ENCODE measurements at regions not wholly inside any gene's neighbourhood (a gene's known extent, or its start where the extent isn't known, plus 50 kb on each side); places are given as distances from the start of the nearest gene placed in this dataset.

DNA sequence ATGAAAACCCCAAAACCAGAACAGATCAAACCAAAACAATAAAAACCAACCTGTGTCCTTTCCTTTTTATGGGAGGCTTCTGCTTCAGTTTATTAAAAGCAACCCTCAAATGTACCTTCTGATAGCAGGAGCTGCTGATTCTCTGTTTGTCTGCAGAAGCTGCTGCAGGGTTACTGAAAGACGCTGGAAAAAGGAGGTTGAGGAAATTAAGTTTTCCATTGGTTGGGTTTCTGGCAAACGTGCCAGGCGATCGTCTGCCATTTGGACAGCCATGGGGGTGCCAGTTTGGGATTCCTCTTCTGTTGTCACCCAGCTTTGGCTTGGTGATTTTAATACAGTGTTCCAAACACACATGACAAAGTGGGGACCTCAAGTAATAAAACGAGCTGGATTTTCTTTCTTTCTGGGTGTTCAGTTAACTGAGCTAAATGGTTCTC, 185.4 kb upstream of the ZFHX3 start:
- DNase-seq = no peak

DNA sequence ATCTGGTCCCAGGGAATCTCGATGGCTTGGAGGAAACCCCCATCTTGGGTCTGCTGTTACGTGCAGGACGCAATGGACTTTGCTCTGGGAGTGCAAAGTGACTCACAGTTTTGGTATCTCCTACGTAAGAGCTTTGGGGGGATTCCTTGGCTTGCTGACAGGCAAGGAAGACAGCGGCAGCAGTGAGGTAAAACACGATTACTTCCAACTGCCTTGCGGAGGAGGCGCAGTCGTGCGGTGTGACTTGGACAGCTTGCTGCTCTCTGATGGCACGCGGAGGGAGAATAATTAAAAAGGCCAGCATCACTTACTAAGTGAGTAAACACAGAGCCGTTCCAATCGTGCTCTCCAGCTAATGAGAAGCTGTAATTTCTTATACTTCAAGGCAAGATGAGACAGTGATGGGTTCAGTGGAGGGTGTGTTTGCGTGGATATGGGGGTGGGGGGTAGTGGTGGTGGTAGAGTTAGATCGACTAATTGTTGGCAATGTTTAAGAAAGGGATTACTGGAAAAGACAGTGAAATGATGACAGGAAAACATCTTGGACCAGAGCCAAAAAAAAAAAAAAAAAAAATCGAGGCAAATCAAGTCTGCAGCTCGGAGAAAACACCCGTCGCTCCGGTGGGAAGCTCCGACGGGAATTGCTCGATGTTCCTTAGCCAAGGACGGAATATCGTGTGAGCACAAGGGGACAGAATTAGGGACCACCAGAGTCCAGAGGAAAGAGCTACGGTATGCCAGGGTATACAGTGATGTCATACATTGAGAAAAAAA, 184.8 kb upstream of the ZFHX3 start:
- no peak for DNase-seq

DNA sequence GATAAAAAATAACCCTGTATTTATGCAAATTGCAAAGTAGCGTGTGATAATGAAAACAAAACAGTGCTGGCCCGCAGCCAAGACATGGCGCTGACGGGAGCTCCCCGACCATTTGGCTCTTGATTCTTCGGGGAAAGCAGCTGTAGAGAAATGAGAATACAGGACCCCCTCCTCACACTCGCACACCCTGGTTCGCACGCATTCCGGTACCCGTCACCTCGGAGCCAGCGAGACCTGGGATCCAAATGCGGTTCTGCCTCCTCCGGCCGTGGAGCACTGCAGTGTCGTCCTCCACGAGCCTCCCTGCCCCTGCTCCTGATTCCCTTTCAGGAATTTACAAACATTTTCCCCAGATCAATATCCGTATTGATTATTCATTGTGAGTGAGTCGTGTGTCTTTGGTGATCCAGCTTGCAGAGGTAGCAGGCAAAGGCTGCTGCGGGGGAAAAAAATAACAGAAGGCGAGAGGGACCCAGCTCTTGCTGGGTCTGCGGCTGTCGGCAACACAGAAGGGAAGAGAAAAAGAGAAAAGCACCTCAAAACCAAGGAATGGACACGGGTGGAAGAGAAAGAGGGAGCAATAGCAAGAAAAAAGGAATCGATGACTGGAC, 184.1 kb upstream of the ZFHX3 start:
- DNase-seq = no peak

DNA sequence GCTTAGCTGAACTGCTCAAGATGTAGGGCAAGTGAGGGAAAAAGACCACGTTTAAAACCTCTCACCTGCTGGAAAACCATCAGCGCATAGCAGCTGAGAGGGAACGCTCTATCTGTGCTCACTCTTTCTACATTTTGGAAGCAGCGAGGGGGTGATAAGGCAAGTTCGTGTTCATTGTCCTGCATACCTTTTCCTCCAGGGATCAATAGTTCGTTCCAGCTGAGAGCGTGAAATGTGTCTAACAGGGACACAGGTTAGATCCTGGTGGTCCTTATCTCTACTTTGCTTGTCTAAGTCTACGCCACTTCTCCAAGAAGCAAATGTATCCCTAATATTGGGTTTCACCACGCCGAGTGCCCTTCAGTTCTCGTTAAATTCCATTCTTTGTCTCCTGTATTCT, 183.5 kb upstream of the ZFHX3 start:
- DNase-seq = no peak

DNA sequence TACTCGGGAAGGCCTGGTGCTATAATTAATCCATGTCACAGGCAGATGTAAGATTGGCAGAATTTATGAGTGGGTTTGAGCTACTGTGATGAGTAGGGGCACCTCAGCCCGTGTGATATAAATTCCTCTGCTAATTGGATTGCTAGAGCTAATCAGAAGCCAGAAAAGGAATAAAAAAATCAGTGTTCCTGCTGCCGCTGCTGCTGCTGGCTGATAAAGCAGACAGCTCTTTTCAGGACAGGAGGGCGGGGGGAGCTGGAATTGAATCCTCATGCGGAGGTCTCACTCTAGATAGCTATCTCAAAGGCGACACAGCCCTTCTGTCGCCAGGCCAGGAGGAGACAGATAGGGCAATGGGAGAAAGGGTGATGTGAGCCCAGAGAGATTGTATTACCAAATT, 182.7 kb upstream of the ZFHX3 start:
- no peak for DNase-seq

DNA sequence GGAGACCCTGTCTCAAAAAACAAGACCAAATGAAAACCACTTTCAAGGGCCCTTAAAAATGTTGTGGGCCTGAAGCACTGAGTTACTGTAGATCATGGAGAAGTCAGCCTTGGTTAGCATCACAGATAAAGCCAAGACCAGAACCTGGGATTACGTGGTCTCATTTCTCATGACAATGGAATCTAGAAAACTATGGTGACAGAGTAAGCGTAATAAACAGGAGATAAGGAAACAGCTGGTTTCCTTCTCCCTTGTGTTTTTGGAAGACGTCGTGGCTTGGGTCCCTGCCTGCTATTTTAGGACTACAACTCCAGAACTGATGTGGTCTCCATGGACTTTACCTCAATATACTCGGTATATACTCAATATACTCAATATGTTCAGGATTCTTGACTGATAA, 180.7 kb upstream of the ZFHX3 start:
- DNase-seq = no peak

DNA sequence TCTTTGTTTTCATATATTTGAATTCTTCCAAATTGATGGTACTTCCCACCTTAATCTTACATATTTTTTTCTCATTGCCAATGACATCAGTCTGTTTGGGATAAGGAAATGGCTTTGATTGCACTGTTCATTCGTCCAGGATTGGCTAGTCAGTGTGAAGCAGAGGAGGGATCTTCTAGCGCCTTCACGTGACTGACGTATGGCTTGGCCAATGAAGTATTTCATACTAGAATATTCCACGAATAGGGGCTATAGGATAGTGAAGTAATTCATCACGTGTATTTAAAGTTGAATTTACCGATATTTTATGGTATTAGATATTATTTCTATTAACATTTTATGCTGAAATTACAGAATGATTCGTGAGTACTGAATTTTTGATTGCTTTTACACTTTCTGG, 178.7 kb upstream of the ZFHX3 start:
- no peak for DNase-seq

DNA sequence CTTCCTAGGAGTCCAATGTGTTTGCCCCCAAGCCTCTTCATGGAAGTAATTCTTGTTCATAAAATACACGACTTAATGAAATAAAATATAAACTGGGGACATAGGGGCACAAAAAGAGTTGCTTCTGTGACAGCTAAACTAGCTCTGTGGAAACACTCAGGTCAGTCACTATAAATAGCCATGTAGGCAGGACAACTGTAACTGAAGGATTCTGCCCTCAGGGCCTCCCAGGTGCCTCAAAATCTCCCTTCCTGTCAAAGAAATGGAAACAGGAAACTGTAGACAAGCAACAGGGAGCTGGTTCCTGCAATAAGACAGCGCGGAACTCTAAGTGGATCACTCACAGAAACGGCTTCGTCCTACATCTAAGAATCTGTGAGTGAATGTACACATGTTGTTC, 178.1 kb upstream of the ZFHX3 start:
- DNase-seq = no peak

DNA sequence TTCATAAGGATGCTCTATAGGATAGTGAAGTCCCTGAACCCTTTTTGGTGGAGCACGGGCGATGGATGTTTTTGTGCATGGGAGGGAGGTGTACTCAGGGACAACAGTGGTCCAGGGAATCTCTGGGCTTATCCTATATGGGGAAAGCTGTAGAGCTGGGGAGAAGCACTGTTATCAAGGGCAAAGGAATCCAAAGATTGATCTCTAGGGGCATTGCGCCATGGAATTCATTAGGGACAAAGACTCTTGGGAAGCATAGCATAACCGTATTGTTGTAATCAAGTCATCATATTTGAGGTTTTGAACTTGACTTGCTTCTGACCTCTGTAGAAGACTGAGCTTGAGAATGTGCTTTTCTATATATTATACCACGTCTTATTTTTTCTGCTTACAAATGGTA, 172.9 kb upstream of the ZFHX3 start:
- no peak for DNase-seq

DNA sequence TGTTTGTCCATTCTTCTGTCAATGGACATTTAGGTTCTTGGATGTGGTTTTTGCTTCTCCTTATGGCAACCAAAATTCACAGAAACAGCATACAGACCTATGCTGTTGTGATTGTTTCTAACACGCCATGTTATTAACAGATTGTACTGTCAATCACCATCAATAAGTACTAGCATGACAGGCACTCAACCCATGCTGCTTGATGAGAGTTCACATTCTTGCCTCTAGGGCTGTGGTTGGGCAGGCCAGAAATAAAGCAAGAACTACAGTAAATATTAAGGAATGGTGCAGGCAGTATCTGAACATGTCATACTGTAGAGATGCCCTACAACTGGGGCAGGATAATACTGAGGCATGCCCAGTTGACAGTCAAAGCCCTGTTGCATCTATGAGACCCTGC, 171.2 kb upstream of the ZFHX3 start:
- DNase-seq = no peak

DNA sequence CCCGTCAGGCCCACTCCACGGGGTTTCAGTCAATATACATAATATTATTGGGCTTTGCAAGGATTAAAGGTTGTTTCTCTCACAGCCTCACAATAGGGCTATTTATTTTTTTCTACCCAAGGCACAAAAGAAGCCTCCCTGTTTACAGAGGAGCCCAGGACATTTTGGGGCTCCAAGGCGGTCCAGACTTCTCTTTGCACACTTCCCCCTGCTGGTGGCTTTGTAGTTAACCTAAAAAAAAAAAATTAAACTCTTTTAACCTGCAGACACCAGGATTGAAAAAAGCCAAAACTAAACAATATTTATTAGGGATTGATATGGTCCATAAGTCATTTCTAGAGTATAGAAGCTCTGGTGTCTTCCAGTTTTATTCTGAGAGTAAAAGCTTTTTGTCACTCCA, 169.7 kb upstream of the ZFHX3 start:
- DNase-seq = no peak

DNA sequence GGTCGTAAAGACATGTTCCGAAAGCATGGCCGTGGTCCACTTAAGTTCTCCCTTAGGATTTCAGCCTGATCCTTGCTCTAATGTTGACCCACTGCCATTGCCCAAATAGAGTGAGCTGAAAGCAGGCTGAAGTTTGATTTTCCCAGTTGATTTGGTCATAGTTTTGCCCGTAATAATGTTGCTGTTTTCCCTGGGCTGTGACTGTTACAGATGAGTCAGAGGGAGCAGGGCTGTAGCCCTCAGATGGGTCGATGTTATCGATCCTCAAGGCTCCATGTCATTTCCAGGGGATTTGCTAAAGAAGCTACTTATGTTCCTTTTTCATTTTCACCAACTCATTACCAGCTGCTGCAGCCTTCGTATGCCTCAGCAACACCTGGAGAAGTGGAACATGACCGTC, 169.0 kb upstream of the ZFHX3 start:
- DNase-seq = no peak

DNA sequence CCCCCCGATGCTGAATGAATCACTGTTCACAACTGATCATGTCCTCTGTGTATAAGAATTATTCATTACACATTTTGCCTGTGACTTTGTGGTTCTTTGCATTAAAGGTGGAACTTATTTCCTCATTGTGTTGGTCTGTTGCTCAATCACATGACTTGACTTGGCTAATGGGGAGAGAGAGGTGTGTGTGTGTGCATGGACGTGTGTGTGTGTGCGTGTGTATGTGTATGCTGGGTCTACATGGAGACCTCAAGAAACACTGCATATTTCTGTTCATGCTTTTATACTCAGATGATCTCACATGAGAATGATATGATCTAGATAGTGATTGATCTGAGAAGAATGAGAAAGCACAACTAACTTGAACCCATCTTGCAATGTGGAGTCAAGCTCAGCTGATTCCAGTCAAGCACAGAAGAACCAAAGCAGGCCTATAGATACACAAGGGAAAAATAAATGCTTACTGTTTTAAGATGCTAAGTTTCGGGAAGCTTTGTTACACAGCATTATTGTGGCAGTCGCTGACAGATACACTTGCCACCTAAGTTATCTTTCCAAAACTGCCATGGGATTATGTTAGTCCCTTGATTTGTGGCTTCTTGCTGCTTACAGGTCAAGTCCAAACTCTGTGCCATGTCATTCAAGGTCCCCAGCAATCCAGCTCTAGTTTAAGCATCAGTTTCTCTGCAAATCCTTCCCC, 167.9 kb upstream of the ZFHX3 start:
- DNase-seq = no peak

DNA sequence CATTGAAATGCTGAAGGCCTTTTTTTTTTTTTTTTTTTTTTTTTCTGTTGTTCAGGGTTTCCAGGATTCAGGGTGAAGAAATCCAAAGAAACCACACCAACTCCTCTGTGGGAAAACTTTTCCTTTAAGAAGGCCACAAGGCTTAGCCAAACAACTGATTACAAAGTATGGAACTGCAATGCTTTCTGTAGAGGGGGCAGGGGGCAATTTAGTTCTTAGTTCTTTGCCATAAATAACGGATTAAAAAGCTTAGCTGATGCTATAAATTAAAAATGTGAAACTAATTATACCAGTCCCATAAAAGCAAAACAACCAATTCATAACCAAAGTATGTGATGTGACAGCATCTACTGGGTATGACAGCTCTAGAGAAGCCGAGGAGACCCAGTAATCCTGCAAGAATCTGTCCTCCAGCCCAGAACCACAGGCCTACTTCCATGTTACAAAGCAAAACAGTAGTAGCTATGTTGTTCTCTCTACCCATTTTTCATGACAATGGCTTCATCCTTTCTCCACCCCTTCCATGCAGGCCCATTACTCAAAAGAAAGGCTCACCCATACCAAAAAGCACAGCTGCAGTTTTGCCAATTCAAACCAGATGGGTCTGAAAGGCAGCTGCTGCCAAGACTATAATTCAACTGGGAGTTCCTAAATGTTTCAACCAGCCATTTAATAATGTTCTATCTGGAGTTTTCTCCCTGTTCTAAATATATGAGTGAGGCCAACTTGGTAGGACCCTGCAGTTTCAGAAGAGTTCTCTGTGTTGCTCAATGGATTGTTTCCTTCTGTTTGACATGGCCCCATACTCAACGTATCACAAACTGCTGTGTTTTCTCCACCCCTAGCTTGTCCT, 167.1 kb upstream of the ZFHX3 start:
- DNase-seq = no peak

DNA sequence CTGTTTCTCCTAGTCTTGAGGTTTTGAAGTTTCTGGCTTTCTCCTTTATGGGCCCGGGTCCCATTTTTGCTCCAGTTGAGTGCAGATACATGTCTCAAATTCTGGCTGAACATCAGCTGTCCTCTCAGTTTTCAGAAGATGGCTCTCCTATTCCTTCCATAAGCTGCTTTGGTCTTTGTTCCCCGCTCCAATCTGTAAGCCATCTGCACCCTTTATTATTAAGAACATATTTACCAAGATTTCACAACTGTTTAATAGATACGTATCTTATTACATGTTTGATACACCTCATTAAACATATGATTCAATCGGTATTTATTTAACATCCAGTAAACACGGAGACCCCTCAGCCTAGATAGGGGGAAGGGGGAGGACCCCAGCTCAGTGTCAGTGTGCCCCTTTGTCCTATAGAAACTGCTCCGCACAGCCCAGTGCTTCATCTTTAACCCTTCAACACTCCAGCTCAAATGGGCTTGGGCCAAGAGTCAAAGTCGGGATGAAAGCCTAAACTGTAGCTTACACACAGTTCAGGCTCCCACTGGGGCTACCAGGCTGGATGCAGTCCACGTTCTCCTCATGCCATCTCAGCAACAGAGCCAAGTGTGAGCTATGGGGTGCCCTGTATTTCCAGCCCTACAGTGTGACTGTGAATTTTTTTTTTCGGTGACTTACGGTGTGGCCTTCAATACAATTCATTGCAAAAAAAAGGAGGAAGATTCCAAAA, 166.0 kb upstream of the ZFHX3 start:
- no peak for DNase-seq

DNA sequence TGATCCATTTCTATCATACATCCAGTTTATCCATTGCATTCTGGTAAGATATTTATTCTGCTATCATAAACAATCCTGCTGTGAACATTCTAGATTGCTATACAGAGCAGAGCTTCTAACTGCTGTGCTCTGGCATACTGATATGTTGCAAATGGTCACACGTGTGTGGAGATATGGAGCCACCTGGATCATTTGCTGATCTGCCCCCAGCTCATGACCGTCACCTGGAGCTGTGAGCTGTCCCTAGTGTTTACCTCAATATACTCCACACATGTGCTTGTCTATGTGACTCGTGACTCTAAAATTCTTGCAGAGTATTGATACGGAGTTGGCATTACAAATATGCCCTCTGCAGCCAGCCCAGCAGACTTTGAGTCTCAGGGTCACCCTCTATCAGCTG, 164.5 kb upstream of the ZFHX3 start:
- DNase-seq = no peak

DNA sequence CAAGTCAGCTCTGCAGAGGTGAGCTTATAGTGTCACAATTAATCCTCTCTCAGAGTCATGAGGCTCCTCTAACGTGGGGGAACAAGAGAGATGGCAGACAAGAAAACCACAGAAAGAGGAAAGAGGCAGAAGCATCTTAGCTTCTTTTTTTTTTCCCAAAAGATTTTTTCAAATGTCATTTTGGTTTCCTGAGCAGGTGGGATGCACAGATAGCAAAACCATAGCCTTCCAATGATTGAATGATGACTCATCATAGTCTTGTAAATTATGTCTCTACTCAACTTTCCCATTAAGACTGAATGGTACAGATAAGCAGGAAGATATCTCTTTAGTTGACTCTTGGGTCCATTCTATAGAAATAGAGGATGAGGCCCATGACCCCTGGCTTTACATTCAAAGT, 162.8 kb upstream of the ZFHX3 start:
- DNase-seq = no peak

DNA sequence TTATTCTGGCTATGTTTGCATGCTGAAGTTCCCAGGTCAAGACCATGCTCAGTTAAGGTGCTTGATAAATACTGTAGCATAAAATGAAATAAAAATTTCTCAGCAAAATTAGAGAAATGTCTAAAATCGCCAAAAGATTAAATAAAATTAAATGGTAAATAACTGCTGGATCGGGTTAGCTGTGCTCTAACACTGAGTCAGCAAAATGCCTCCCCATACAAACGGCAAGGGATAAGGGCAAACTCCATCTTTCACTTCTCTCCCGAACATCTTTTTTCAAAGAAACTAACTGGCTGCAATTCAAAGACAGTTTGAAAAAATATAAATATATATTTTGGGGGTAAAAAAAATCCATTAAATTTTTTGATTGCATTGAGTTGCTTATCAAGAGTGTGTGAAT, 162.2 kb upstream of the ZFHX3 start:
- DNase-seq = no peak

DNA sequence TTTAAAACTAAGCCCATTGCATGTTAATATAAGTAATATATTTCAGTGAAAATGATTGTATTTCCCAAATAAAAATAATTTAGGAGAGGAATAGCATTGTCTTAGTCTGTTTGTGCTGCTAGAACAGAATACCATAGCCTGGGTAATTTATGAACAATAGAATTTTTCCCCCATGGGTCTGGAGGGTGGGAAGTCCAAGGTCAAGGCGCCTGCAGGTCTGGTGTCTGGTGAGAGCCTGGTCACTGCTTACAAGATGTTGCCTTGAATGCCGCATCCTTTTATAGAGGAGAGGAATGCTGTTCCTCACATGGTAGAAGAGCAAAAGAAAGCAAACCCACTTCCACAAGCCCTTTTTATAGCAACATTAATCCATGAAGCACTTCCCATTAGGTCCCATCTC, 161.3 kb upstream of the ZFHX3 start:
- DNase-seq = no peak

DNA sequence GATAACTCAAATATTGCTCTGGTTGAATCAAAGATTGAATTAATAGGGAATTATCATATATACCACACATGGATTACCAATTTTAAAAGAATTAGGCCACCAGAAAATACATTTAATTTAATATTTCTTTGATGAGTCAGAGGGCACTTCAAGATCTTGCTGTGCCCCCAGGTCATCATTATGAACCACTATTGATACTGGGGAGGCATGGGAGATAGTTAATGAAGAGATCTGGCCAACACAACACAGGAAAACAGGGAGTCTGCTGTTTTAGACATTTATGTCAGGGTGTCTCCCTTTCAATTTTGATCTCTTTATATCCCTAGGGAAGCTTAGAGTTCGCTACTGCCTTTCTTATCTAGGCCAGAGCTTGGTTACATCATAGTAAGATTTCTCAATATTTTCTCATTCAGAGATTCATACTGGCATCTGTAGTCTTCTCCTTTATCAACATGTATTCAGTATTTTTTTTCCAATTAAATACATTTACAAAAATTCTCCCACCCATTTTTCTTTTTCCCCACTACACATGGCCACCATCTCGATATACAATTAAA, 158.3 kb upstream of the ZFHX3 start:
- DNase-seq = no peak

DNA sequence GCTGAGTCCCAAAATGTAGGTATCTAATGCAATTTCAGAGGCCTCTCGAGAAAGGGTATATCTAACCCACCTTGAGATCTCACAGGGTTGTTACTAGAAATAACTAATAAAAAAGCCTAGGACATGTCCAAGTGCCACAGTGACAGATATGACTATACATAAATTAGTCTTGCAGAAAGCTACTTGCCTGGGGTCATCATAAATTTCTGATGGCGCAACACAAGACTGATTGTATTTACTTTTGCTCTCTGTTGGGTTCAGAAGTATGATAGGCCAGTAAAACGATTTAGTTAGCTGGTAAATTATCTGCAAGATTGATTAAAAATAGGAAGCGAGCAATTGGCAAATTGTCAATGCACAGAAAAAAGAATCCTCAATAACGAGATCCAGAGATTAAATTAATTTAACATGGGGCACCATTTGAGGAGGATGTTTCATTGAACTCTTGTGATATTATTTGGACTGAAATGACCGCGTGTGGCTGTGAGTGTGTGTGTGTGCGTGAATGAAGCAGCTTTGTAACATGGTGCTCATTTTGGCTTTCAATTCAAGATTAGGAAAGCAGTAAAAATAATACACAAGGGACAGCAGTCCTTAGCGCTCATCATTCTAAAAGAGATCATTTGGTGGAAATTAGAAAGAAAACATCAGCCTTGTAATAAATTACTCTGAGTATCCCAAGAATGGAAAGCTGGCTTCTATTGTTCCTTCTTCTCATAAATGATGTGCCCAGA, 157.4 kb upstream of the ZFHX3 start:
- no peak for DNase-seq
